CD1c-positive myeloid dendritic cell (primary cell): ENCODE measurements at regions not wholly inside any gene's neighbourhood (a gene's known extent, or its start where the extent isn't known, plus 50 kb on each side); places are given as distances from the start of the nearest gene placed in this dataset.
"Not testable (repeated sequence)": the region's sequence is repeated elsewhere in the genome, so short reads cannot be mapped to it uniquely, and the experiment has no call there.

Experiments used
- DNase-seq: peaks from one replicate; pipeline ENCODE4 v3.0.0-alpha.2; 2016; ENCODE audit errors: extremely low spot score

DNA sequence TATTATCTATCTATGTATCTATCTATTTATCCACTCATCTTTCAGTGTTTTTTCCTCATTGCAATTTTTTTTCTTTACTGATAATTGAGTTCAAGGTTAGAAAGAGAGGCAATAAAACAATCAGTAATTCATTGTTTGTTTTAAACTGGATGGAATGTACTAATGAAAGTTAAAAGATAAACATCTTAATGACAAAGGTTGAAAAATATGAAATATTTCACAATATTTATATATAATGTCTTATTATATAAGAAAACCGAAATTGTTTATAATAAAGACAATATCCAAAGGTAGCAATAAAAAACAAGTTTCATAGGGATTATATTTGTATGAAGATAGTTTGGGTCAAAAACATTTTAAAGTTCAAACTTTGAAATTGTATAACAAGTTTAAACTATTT lies 1015.5 kb upstream of the MIR17HG start:
- DNase-seq, result no peak

DNA sequence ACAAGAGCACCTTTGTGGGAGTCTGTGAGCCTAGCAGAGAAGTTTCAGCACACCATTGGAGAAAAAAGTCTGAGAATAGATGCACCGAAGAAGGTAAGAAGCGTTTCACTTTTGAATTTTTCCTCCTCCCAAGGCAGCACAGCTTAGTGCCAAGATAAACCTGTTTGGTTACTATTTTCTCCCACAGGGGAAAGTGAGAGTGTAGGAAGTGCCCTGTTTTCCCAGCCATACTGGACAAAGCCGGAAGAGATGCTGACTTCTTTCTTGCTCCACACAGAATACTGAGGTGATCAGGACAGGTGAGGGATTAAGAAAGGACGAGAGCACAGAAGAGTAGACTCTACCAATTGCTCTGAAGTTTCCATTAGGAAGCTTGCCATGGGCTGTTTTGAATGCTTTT lies 1011.0 kb upstream of the MIR17HG start:
- DNase-seq, result no peak

DNA sequence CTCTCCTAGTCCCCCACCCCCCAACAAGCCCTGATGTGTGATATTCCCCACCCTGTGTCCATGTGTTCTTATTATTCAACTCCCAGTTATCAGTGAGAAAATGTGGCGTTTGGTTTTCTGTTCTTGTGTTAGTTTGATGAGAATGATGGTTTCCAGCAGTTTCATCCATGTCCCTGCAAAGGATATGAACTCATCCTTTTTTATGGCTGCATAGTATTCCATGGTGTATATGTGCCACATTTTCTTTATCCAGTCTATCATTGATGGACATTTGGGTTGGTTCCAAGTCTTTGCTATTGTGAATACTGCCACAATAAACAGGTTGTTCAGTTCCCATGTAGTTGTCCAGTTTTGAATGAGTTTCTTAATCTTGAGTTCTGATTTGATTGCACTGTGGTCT lies 1006.1 kb upstream of the MIR17HG start:
- DNase-seq, result not testable (repeated sequence)

DNA sequence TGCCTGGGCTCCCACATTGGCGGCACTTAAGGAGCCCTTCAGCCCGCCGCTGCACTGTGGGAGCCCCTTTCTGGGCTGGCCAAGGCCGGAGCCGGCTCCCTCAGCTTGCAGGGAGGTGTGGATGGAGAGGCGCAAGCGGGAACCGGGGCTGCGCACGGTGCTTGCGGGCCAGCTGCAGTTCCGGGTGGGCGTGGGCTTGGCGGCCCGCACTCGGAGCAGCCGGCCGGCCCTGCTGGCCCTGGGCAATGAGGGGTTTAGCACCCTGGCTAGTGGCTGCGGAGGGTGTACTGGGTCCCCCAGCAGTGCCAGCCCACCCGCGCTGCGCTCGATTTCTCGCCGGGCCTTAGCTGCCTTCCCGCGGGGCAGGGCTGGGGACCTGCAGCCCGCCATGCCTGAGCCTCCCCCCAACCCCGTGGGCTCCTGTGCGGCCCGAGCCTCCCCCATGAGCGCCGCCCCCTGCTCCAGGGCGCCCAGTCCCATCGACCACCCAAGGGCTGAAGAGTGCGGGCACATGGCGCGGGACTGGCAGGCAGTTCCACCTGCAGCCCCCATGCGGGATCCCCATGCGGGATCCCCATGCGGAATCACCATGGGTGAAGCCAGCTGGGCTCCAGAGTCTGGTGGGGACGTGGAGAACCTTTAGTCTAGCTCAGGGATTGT lies 998.9 kb upstream of the MIR17HG start:
- not testable (repeated sequence) for DNase-seq

DNA sequence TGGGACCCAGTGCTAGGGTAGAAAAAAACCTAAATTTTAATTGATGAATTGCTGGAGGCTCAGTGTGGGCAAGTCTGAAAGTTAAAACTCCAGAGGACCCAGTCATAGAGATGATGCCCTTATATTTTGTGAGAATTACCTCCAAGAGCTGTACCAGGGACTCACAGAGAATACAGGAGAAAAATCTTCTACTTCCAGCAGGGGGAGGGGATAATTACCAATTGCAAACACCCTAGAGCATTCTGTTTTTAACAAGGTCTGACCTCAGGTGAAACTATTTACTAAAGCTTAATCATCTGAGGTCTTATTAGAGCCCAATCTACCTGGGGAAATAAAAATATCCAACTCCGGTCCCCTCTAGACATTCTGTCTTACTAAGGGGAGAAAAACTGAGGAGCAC lies 994.7 kb upstream of the MIR17HG start:
- no peak for DNase-seq

DNA sequence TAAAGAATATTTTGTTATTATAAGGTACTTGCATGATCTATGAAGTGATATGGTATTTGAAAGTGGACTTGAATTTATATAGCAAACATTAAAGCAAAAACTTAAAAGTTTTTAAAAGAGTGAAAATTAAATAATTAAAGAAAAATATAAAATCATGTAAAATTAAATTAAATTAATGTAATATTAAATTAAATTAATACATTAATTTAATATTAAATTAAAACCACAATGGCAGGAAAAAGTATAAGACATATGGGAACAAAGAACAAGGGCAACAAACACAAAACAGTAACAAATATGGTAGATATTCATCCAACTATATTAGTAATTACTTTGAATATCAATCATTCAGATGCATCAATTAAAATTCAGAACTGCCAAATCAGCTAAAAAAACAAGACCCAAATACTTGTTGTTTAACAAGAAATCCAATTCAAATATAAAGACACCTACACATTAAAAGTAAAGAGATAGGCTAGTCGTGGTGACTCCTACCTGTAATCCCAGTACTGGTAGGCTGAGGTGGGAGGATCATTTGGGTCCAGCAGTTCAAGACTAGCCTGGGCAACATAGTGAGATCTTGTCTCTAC lies 992.2 kb upstream of the MIR17HG start:
- no peak for DNase-seq

DNA sequence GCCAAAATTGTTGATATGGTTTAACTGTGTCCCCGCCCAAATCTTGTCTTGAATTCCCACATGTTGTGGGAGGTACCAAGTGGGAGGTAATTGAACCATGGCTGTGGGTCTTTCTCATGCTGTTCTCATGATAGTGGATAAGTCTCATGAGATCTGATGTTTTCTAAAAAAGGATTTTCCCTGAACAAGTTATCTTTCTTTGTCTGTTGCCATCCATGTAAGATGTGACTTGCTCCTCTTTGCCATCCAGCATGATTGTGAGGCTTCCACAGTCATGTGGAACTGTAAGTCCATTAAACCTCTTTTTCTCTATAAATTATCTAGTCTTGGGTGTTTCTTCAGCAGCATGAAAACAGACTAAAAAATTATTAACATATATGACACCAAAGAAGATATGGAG lies 986.7 kb upstream of the MIR17HG start:
- DNase-seq, result no peak

DNA sequence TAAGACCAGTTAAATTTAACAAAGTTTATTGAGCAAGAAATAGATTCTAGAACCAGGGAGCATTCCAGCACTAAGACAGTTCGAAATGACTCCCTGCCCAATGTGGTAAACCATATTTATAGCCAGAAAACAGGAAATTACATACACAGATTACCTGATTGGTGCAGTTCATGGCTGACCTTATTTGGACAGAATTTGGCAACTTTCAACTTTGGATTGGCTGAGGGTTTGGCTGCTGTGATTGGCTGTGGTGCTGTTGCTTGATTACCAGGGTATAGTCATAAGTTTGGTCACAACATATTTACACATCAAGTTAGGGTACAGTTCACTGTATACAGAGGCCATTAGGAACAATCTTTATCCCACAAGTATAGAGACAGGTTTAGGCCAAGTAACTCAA lies 984.8 kb upstream of the MIR17HG start:
- no peak for DNase-seq

DNA sequence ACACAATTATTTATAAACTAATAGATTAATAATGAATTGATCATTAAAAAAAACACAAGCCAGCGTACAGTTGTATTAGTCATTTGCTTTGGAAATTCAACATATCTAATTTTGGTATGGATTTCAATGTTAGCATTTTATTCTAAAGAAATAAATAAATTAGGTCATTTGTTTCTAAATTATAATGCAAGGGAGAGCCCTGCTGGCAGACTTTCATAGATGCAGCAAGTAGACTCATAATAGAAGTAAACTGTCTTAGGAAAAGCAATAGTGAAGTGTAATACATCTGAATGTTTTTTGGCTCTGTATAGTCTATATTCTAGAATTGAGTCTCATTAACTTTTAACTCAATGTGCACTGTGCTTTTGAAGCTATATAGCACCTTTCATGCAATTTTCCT lies 982.4 kb upstream of the MIR17HG start:
- no peak for DNase-seq

DNA sequence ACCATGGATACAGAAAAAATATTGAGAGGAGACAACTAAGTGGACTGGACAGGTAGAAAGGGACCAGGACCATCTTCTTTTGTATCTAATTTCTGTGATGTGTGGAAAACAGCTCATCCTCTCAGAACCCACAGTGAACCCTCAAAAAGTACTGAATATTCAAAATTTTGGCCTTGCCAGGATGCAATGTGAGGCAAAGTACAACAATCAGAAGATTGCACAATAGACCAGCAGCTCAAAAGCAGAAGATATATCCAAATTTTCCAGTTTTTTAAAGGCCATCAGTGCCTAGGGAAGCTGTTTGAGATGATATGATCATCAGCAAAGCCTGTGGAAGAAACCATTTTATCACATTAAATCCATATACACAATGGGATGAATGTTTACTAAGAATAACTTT lies 973.3 kb upstream of the MIR17HG start:
- DNase-seq, result no peak

DNA sequence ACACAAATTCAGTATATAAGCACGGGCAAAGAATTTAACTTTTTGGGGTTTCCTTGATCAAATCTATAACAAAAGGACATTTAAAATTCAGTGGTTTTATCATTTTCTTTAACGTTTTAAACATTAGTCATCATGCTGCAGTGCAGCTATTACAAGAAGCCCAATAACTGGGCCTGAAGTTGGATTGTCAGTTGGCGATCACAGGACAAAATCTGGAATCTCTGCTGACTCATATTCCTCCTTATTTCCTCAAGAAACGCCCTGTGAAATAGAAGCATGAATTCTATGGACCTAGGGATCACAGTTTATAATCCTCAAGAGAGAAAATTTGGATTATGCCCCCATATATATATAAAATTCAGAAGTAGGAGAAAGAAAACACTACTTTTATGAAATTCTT lies 971.6 kb upstream of the MIR17HG start:
- DNase-seq, result no peak

DNA sequence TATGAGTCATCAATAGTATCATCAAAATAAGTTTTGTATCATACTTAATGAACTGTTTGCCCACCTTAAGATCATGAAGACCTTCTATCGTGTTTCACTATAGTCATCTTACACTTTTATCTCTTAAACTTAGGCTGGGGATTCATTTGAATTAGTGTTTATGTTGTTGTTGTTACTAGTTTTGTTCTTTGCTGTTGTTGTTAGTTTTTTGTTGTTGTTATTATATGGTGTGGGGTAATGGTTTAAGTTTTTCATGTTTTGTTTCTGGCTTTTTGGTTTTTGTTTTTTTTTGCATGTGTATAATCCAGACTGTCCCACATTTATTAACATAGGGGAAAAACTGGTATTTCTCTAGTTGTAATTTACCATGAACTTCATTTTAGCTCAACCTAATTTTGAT lies 965.1 kb upstream of the MIR17HG start:
- DNase-seq, result no peak

DNA sequence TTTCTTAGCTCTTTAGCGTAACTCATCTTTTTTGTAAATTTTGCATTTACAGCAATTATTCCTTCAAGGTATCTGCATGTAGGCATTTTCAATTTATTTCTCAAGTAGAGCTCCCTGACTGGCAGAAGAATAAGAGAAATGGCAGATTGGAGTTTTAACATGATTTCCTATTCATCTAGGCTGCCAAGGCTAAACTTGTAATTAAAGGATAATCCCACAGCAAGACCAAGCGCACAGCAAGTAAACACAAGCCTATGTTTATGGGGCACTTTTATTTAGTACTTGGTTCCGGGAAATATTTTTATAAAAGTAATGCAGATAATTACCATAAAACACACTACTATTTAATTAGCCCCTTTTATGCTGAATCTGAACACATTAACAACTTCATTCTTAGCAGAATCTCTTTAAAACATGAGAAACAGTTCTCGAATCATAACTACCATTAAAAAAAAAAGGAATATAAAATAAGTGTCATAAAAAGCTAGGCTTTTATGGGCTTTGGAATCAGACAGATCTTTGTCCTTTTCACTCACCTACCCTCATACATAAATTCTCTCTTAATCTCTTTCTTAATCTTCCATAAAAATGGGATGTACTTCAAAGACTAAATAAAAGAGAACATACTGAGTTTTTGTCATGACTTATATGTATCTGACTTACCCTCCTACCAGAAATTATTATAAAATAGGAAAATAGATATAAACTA lies 961.6 kb upstream of the MIR17HG start:
- DNase-seq, result no peak

DNA sequence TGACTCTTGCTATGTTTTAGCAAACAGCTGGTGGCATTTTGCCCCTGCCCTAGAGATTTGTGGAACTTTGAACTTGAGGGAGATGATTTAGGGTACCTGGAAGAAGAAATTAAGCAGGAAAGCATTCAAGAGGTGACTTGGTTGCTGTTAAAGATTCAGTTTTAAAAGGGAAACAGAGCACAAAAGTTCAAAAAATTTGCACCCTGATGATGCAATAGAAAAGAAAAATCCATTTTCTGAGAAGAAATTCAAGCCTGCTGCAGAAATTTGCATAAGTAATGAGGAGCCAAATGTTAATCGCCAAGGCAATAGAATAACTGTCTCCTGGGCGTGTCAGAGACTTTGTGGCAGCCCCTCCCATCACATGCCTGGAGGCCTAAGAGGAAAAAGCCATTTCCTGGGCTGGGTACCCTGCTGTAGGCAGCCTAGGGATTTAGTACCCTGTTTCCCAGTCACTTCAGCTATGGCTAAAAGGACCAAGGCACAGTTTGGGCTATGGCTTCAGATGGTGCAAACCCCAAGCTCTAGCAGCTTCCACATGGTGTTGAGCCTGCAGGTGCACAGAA lies 958.5 kb upstream of the MIR17HG start:
- no peak for DNase-seq

DNA sequence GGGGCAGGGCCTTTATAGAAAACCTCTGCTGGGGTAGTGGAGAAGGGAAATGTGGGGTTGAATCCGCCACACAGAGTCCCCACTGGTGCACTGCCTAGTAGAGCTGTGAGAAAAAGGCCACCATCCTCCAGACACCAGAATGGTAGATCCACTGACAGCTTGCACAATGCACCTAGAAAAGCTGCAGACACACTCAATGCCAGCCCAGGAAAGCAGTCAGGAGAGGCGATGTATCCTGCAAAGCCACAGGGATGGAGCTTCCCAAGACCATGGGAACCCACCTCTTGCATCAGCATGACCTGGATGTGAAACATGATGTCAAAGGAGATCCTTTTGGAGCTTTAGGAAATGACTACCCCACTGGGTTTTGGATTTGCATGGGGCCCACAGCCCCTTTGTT lies 958.0 kb upstream of the MIR17HG start:
- DNase-seq, result no peak

DNA sequence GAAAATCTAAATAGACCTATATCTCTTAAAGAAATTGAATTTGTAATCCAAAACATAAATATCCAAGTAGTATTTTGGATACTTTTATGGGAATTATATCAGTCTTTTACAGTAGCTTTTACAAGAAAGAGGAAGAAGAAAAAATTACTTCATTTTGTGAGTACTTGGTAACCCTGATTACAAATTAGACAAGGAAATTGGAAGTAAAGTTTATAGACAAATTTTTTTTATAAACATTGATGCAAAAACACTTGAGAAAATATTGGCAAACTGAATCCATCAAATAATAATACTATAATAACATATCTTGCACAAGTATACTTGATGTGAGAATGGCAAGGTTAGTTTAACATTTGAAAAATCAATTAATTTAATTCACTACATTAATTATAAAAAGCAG lies 954.1 kb upstream of the MIR17HG start:
- DNase-seq, result no peak

DNA sequence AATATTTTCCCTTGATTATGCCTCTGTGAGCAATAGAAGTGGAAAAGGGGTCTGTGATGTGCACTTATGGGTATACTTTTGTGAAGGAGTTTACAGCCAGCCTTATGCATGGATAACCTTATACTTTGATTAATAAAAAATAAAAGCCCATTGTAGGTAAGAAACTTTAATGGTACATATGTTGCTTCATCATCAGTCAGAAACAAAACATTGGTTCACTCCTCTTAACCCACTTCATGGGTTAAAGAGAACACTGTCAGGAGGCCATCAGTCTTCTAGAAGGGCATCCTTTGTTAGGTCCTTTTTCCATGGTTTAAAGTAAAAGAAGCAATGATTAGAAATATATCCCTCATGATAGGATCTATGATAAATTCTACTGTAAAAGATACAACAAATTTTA lies 952.1 kb upstream of the MIR17HG start:
- DNase-seq, result no peak

DNA sequence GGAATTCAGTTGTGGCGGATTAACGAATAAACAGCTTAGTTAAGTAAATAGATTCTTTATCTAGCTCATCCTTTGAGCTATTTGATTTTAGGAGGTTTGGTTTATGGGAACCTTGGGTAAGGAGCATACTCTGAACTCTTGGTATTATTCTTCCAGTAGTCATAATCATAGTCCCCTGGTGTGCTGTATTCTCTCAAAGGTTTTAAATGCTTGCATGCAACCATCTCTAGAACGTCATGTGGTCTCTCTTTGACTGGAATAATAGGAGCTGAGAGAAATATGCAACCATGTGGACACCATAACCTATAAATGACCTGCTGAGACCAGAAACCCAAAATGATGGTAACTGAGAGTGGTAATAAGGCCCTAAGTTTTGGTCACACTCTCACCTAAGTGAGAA lies 951.6 kb upstream of the MIR17HG start:
- no peak for DNase-seq

DNA sequence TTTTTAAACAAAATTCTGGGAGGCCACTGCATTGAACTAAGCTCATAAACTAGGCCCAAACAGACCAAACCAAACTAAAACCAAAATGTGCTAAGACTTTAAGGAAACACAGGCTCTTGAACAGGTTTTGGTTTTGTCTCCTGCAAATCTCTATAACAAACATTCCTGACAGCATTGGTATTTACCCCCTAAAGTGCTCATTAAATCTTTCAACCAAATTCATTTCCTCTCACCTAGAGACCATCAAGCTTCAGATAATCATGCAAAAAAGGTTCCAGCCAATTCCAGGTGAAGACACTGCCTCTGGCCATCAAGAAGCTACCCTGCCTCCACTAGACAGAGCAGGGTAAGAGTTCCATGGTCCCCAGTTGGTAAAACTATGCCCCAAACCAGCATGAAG lies 951.2 kb upstream of the MIR17HG start:
- DNase-seq, result no peak

DNA sequence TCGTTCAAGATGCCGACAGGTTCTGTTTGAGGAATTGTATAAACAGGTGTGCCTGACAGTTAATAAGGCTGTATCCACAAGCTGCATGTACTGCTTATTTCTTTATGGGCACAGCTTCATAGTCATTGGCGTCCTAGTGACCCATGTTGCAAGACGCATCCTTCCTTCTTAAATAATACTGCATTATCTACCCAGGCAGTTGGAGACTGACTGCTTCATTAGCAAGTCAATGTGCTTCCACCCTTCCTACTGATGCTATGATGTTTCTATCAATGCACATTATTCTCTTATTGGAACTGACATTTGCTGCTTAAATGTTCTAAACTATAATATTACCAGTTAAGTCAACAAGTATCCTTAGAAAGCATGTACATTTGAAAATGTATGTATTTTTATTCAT lies 950.0 kb upstream of the MIR17HG start:
- DNase-seq, result no peak

DNA sequence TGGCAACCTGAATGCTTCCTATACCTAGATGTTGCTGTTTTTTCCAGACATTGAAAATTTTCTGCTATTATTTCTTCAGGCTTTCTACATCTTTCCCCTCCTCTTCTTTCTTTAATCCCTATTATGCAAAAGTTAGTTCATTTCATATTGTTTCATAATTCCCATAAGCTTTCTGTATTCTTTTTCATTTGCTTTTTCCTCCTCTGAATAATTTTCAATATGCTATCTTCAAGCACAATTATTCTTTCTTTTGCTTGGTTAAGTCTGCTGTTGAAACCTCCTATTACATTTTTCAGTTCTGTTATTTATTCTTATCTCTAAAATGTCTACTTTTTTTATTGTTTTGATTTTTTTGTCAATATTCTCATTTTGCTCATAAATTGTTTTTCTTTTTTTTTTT lies 947.1 kb upstream of the MIR17HG start:
- no peak for DNase-seq

DNA sequence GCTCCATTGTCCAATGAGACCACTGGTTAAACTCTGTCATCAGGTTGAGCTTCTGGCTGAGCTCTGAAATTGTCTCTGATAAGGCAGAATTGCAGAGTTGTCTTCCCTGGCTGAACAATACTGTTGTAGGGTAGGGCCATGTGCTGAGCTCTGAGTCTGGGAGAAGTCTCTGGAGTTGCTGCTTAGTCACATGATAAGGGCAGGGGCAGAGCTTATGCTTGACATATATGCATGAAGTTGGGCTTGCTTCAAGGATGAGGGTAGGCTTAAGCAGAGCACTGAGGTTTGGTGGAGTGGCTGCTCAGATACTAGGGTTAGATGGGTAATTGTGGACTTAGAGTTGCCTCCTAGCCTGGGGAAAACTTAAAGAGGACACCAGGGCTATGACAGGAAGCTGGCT lies 946.3 kb upstream of the MIR17HG start:
- DNase-seq, result no peak

DNA sequence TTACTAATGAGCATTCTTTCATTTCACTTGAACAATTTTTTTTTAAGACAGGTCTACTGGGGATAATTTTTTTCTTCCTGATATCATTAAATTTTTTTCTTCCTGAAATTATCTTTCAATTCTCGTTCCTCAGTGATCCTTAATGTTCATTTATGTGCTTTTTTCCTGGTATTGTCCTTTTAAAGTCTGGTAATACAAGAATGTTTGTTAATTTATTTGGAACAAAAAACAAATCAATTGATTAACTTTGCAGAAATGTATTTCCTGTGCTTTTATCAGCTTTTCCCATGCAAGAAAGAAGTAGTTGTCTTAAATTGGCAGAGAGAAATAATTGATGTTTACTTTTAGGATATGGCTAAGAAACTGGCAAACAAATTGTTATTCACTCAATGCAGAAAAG lies 945.4 kb upstream of the MIR17HG start:
- no peak for DNase-seq
